GM23248 (cell line): ENCODE measurements at regions not wholly inside any gene's neighbourhood (a gene's known extent, or its start where the extent isn't known, plus 50 kb on each side); places are given as distances from the start of the nearest gene placed in this dataset.

Experiments
- DNase-seq: peaks from one replicate; pipeline ENCODE4 v3.0.0-alpha.2; 2015
- H2AFZ ChIP-seq: fragments of 200-600 bp; sonication (generic); 2 replicates; pipeline ENCODE4 v1.6.1; 2016; ENCODE audit warnings: antibody characterized with exemption
- H3F3A ChIP-seq: fragments of 200-600 bp; sonication (generic); 2 replicates; pipeline ENCODE4 v1.6.1; 2016; ENCODE audit warnings: mild to moderate bottlenecking, antibody characterized with exemption, mixed run types; ENCODE audit not compliant: insufficient read depth
- H3K27ac ChIP-seq: fragments of 200-600 bp; sonication (generic); 2 replicates; pipeline ENCODE4 v1.5.1; 2016; ENCODE audit warnings: mild to moderate bottlenecking
- H3K27me3 ChIP-seq: fragments of 200-600 bp; sonication (generic); replicated peaks from 2 replicates; pipeline ENCODE4 v1.6.1; 2016; ENCODE audit warnings: mild to moderate bottlenecking; ENCODE audit not compliant: insufficient read depth
- H3K36me3 ChIP-seq: fragments of 200-600 bp; sonication (generic); 2 replicates; pipeline ENCODE4 v1.6.1; 2016; ENCODE audit warnings: low read depth, mild to moderate bottlenecking
- H3K4me1 ChIP-seq: fragments of 200-600 bp; sonication (generic); 2 replicates; pipeline ENCODE4 v1.6.1; 2016; ENCODE audit warnings: mild to moderate bottlenecking; ENCODE audit not compliant: insufficient read depth
- H3K4me2 ChIP-seq: fragments of 200-600 bp; sonication (generic); one replicate; pipeline ENCODE4 v1.6.1; 2016; ENCODE audit warnings: mild to moderate bottlenecking; ENCODE audit not compliant: unreplicated experiment
- H3K4me3 ChIP-seq: fragments of 200-600 bp; sonication (generic); 2 replicates; pipeline ENCODE4 v1.5.1; 2016; ENCODE audit warnings: mild to moderate bottlenecking
- H3K79me2 ChIP-seq: fragments of 200-600 bp; sonication (generic); 2 replicates; pipeline ENCODE4 v1.6.1; 2016; ENCODE audit warnings: mild to moderate bottlenecking; ENCODE audit not compliant: insufficient read depth
- H3K9ac ChIP-seq: fragments of 200-600 bp; sonication (generic); 2 replicates; pipeline ENCODE4 v1.6.1; 2016; ENCODE audit warnings: mild to moderate bottlenecking
- H3K9me2 ChIP-seq: fragments of 200-600 bp; sonication (generic); 2 replicates; pipeline ENCODE4 v1.6.1; 2016; ENCODE audit warnings: mixed run types, mild to moderate bottlenecking, moderate library complexity; ENCODE audit not compliant: insufficient read depth
- H3K9me3 ChIP-seq: fragments of 200-600 bp; sonication (generic); one replicate; pipeline ENCODE4 v1.6.1; 2017; ENCODE audit warnings: low read depth
- H4K20me1 ChIP-seq: fragments of 200-600 bp; sonication (generic); 2 replicates; pipeline ENCODE4 v1.6.0; 2016; ENCODE audit not compliant: insufficient read depth
- EZH2 ChIP-seq: fragments of 200-600 bp; sonication (generic); IDR thresholded peaks from 2 replicates; pipeline ENCODE4 v1.6.1; 2018; ENCODE audit warnings: antibody characterized with exemption, mild to moderate bottlenecking; ENCODE audit not compliant: insufficient read depth, poor library complexity, severe bottlenecking
- EZH2phosphoT487 ChIP-seq: fragments of 200-600 bp; sonication (generic); IDR thresholded peaks from 2 replicates; pipeline ENCODE4 v1.6.1; 2018; ENCODE audit warnings: antibody characterized with exemption, moderate library complexity, mild to moderate bottlenecking, low read depth; ENCODE audit not compliant: insufficient read depth
- WGBS, 2 experiments: methylation state at CpG; one replicate each; pipeline ENCODE4 v1.1.6; 2015 to 2017; ENCODE audit warnings: low lambda C conversion rate in 2 of 2, low coverage in 1 of 2; ENCODE audit errors: missing lambda C conversion rate in 2 of 2; 5-methylcytosine and 5-hydroxymethylcytosine counted together
- in situ Hi-C: fragments of 300-500 bp; cut with MboI; formaldehyde crosslinking; loops from 2 replicates; pipeline ENCODE4 v1.15.0; 2020

GRCh38 chr13:111511805-111512504, 191.5 kb downstream of the TEX29 start:
- DNase-seq, result no peak
- Histone ChIP-seq H3F3A (no peaks in the 10 kb centered on the region), H3K9me3 (no peaks in the 10 kb centered on the region), H3K79me2 (no peaks in the 10 kb centered on the region), H3K27me3 (0 out of 2 replicates have a peak, but pooled peaks cover 6% of the 10 kb centered on the region), H3K9me2 (no peaks in the 10 kb centered on the region), H3K27ac (no peak overlapping the region), H2AFZ (no peak overlapping the region), H3K9ac (no peak overlapping the region), H3K4me2 (no peak overlapping the region), H3K4me3 (no peak overlapping the region), H3K36me3 (no peaks in the 10 kb centered on the region), H3K4me1 (no peaks in the 10 kb centered on the region), H4K20me1 (no peaks in the 10 kb centered on the region)
- 62 to 63% methylated on average over 27 to 29 of the region's 29 CpGs for WGBS, 2 experiments
- in situ Hi-C loops, result no loop called here
- TF ChIP-seq EZH2phosphoT487 (no peak), EZH2 (no peak)

- DNase-seq, result no peak
Measured at GRCh38 chr13:111512707-111513106, 192.3 kb downstream of the TEX29 start.

GRCh38 chr13:111513766-111514609, 193.5 kb downstream of the TEX29 start:
- H3K36me3 ChIP-seq, result no peaks in the 10 kb centered on the region
- H3K9ac ChIP-seq, result no peak overlapping the region
- no peak overlapping the region for H3K4me3 ChIP-seq
- 44 to 49% methylated on average over 31 of the region's 31 CpGs for WGBS, 2 experiments
- H3K4me2 ChIP-seq, result no peak overlapping the region
- in situ Hi-C loops, result no loop called here
- H3F3A ChIP-seq, result no peaks in the 10 kb centered on the region
- no peaks in the 10 kb centered on the region for H3K4me1 ChIP-seq
- no peaks in the 10 kb centered on the region for H4K20me1 ChIP-seq
- TF ChIP-seq EZH2 (no peak), EZH2phosphoT487 (no peak)
- 0 out of 2 replicates have a peak, but pooled peaks cover 6% of the 10 kb centered on the region for H3K27me3 ChIP-seq
- no peaks in the 10 kb centered on the region for H3K9me2 ChIP-seq
- no peak overlapping the region for H3K27ac ChIP-seq
- H2AFZ ChIP-seq, result no peak overlapping the region
- no peaks in the 10 kb centered on the region for H3K9me3 ChIP-seq
- DNase-seq, result no peak
- no peaks in the 10 kb centered on the region for H3K79me2 ChIP-seq

More at GRCh38 chr13:111512707-111513106, 192.3 kb downstream of the TEX29 start:
- no peaks in the 10 kb centered on the region for H3K79me2 ChIP-seq
- H3K9me3 ChIP-seq, result no peaks in the 10 kb centered on the region
- no peak overlapping the region for H3K9ac ChIP-seq
- in situ Hi-C loops, result no loop called here
- no peak overlapping the region for H3K27ac ChIP-seq
- no peaks in the 10 kb centered on the region for H3F3A ChIP-seq
- H3K27me3 ChIP-seq, result 0 out of 2 replicates have a peak, but pooled peaks cover 6% of the 10 kb centered on the region
- no peaks in the 10 kb centered on the region for H3K4me1 ChIP-seq
- no peak overlapping the region for H2AFZ ChIP-seq
- TF ChIP-seq EZH2, result no peak
- no peak for TF ChIP-seq EZH2phosphoT487
- H3K36me3 ChIP-seq, result no peaks in the 10 kb centered on the region
- no peaks in the 10 kb centered on the region for H4K20me1 ChIP-seq
- no peaks in the 10 kb centered on the region for H3K9me2 ChIP-seq
- no peak overlapping the region for H3K4me3 ChIP-seq
- no peak overlapping the region for H3K4me2 ChIP-seq
- WGBS, 2 experiments, result 50% methylated on average over 11 to 13 of the region's 13 CpGs

- no peak for DNase-seq
- Histone ChIP-seq H3K36me3 (no peaks in the 10 kb centered on the region), H4K20me1 (no peaks in the 10 kb centered on the region), H2AFZ (no peak overlapping the region), H3K4me2 (no peak overlapping the region), H3K27me3 (0 out of 2 replicates have a peak, but pooled peaks cover 6% of the 10 kb centered on the region), H3K79me2 (no peaks in the 10 kb centered on the region), H3K9ac (no peak overlapping the region), H3F3A (no peaks in the 10 kb centered on the region), H3K9me3 (no peaks in the 10 kb centered on the region), H3K27ac (no peak overlapping the region), H3K9me2 (no peaks in the 10 kb centered on the region), H3K4me3 (no peak overlapping the region), H3K4me1 (no peaks in the 10 kb centered on the region)
- no peak for TF ChIP-seq EZH2
- no peak for TF ChIP-seq EZH2phosphoT487
- 48 to 50% methylated on average over 24 of the region's 24 CpGs for WGBS, 2 experiments
- in situ Hi-C loops, result no loop called here
Measured at GRCh38 chr13:111514610-111515306, 194.3 kb downstream of the TEX29 start.
